GM19238 (cell line): ENCODE measurements at regions not wholly inside any gene's neighbourhood (a gene's known extent, or its start where the extent isn't known, plus 50 kb on each side); places are given as distances from the start of the nearest gene placed in this dataset.

ENCODE experiments used
- DNase-seq: peaks from one replicate; pipeline ENCODE4 v3.0.0; 2011; ENCODE audit warnings: low spot score; ENCODE audit not compliant: insufficient read length

GRCh38 chr14:51473808-51474565, 177.7 kb upstream of the FRMD6 start:
- no peak for DNase-seq

DNA sequence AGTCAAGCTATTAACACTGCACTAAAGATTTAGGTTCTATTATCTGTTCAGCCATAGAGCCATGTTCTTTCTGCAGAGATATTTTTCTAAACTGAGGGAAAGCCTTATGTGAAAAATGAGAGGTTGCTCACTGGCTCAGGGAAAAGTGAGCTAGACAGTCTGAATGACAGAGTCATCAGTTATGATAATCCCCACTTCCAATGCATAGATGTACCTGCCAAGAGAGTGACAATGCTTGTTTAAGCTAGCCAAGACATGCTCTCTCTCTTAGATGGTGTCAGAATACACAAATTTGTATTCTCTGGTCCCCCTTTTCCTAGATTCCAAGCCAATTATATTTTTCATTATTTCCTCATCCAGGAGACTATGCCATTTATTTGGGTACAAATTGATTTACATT, 176.9 kb upstream of the FRMD6 start:
- no peak for DNase-seq

- no peak for DNase-seq
These were observed 173.5 kb upstream of the FRMD6 start for GRCh38 chr14:51478175-51478621.

DNA sequence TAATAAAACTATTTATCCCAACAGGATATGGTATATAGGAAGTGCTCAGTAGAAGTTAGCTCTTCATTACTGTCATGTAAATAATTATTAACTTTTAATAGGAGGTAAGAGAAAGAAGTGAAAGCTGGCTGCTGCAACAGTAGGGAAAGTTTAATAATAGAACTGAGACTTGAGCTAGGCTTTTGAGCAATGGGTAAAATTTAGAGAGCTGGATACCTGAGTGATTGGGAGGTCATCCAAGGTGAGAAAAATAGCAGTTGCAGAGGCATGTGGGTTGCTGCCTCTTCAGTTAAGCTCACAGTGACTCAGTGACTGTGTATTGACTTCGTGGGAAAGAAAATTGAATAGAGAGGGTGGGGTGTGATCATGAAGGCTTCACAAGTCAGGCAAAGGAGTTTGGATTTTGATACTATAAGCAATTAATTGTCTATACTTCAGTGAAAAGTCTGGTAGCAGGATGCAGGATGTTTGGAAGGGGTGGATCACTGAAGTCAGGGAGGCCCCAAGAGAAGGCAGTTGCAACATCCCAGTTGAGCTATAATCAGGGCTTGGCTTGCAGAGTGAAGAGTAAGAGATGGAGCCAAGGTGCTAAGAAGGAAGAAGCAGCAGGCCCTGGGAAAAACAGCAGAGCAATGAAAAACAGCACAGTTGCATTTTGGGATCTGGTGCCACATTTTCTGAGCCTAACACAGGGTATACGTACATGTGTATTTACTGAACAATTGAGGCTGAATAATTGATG, 172.0 kb upstream of the FRMD6 start:
- no peak for DNase-seq

DNA sequence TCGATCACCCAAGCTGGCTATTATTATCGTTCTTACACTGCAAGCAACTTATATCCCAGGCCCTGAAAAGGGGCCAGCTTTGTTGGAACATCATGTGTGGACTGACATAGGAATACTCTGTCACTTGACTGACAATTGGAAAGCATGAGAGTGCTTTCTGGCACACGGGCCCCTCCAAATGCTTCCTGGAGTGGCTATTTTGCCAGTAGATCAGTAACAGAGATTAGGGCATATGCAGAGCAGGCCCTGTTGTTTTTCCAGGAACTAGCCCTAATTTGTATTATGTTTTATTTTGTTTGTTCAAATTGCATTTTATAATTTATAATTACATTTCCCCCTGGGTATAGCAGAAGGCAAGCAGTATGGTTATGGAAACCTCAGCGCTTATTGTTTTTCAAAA, 170.1 kb upstream of the FRMD6 start:
- DNase-seq: no peak

DNA sequence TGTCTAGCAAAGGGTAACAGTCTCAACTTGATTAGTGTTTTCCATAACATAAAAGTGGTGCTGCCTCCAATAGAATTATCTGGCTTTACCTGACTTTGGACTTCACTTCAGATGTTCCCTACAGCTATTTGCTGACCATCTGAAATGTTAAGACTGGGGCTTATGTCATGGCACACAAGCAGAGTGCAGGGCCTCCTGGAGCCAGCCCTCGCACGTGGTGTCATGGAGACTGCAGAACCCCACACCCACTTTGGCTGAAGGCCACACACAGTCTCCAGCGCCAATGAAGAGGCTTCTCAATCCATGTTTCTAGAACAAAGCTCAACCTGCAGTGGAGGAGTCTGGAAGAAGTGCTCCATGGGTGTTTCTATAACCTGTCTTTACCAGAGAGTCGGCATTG, 169.6 kb upstream of the FRMD6 start:
- no peak for DNase-seq

- no peak for DNase-seq
These were observed 167.2 kb upstream of the FRMD6 start for GRCh38 chr14:51484485-51484884.

DNA sequence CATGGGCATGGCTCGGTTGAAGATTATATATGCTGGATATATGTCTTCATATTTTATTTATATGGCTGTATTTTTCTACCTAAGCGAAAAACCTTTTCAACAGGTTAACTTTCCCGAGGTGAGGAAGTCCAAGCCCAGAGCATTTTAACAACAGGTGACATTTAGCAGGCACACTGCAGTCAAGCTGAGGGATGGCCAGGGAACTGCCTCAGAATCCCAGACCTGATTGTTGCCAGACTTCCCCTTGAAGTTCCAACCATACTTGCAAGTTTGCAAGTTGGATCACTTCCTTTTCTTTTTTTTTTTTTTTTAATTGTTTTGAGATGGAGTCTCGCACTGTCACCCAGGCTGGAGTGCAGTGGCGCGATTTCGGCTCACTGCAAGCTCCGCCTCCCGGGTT, 166.0 kb upstream of the FRMD6 start:
- no peak for DNase-seq

- no peak for DNase-seq
These were observed 163.9 kb upstream of the FRMD6 start for GRCh38 chr14:51487848-51488247.

DNA sequence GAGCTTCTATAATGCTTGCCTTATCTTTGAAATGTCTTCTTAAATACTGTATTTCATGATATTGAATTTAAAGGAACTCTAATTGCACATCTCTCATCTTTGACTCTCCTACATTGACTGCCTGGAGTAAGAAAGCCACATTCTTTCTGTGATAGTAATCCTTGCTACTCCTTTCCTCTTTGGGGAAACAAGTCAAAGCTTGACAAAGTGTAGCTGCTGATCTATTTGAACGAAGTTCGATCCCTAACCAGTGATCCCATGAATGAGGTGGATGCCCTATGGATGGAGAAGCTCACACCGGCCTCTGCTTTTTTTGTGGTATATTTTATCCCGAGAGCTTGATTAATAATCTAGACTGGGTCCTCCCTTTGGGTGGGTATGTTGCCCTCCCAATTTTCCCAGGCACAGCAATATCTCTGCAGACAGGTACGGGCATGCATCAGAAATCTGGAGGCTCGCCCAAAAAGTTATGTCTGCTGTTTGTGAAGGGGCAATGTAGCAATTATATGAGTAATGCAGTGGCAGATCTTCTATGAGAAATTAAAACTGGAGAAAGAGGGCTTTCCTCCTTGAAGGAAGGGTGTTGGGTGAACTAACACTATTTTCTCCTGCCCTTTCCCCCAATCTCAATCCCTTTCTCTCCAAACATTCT, 163.0 kb upstream of the FRMD6 start:
- DNase-seq: no peak

- no peak for DNase-seq
These were observed 161.5 kb upstream of the FRMD6 start for GRCh38 chr14:51490205-51490604.

DNA sequence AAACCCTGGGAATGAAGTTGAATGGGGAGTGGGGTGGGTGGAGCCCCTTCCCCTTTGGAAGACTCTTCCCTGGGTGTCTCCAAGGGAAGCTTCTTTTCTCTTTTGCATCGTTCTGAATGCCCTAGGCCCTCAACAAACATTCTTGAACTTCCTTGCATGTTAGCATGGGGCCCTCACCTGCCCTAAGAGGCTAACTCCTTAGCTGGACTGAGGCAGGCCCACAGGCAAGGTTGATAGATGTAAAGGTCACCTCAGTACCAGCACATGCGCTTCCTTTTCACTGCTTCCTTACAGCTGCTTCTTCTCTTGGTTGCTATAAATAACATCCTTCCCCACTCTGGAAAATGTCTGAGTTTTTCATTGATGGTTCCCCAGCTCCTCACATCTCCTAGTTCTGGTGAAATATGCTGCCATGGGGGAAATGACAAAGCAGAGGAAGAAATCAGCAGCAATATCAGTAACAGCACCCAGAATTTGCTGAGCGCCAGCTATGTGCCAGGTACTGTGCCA, 160.6 kb upstream of the FRMD6 start:
- no peak for DNase-seq

DNA sequence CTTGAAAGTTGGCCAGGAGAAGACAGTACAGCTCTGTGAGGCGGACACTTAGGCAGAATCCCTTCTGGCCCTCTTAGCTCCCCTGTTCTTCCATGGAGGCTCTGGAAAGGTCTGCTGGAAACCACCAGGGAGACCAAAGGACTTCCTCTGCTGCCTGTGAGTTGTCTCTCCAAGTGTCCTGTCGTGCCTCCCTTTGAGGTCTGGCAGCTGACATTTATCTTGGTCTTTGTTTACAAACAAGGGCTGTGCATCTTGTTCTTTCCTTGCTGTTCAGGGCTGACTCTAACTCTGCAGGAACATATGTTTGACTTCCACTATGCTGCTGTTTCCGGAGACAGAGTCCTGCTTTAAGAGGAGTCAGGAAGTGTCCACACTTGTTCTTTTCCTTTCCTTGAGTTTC, 159.9 kb upstream of the FRMD6 start:
- DNase-seq: no peak

GRCh38 chr14:51495319-51495718, 156.4 kb upstream of the FRMD6 start:
- DNase-seq: no peak

DNA sequence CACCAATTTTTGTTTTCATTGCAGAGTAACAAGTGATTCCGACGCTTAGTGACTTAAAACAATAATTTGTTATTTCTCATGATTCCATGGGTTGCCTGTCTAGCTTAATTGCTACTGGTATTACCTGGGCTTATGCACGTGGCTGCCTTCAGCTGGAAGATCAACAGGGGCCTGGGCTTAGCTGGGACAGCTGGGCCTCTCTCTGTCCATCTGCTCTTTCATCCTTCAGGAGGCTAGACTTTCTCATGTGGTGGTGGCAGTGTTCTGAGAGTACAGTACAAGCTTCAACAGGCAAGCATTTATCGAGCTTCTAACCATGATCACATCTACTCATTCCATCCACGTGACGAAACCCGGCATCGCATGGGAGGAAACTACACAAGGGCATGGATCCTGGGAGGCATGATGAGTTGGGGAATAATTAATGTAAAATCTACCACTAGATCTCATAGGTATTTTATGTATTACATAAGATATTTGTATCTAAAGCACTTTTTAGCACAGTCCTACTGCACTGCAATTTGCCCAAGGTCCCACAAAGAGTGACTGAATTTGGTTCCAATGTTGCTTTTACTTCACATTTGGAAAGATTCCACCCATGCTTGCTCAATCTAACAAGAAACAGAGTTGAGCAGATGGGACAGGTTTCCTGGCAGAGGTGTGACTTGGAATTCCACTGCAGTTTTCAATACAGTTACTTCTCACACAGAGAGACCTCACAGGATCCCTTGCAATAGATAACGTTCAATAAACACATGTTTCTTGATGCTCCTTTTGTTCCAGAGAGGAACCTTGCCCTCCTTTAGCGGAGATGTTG, 153.1 kb upstream of the FRMD6 start:
- DNase-seq: no peak

DNA sequence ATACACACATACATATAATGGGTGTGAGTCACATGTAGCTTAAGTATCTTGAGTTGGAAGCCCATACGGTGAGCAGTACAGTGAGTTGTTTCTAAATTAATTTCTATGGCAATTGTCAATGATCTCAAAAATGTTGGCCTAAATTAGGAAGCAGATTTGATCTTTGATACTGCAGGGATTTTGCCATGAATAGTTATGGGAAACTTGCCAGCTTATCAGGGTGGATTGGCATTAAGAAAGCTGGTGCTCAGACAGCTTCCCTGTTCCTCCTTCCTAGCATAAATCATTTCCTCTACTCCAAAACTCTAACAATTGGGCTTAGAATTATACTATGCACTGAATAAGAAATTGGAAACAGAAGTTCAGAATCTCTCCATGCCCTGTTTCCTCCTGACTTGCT, 150.9 kb upstream of the FRMD6 start:
- no peak for DNase-seq

DNA sequence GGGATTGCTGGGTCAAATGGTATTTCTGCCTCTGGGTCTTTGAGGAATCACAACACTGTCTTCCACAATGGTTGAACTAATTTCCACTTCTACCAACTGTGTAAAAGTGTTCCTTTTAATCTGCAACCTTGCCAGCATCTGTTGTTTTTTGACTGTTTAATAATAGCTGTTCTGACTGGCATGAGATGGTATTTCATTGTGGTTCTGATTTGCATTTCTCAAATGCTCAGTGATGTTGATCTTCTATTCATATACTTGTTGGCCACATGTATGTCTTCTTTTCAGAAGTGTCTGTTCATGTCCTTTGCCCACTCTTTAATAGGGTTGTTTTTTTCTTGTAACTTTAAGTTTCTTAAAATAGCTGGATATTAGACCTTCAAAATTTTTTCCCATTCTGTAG, 150.0 kb upstream of the FRMD6 start:
- DNase-seq: no peak

DNA sequence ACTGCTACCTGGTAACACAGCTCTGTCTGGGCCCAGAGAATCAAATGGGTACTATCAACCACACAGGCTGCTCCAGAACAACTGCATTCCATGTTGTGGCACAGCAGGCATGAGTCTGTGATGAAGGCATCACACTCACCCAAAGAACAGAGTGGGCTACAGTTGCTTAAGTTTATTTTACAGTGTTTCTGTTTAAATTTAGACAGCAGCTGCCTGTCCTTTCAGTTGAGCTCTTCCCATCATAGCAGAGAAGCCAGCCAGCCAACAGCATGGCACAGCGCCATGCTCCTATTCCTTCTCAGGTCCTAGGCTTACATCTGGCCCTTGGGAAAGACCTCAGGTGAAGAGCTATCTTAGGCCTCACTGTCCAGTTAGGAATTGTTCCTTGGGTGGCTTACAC, 147.0 kb upstream of the FRMD6 start:
- no peak for DNase-seq

- DNase-seq: no peak
These were observed 144.2 kb upstream of the FRMD6 start for GRCh38 chr14:51507511-51507905.

DNA sequence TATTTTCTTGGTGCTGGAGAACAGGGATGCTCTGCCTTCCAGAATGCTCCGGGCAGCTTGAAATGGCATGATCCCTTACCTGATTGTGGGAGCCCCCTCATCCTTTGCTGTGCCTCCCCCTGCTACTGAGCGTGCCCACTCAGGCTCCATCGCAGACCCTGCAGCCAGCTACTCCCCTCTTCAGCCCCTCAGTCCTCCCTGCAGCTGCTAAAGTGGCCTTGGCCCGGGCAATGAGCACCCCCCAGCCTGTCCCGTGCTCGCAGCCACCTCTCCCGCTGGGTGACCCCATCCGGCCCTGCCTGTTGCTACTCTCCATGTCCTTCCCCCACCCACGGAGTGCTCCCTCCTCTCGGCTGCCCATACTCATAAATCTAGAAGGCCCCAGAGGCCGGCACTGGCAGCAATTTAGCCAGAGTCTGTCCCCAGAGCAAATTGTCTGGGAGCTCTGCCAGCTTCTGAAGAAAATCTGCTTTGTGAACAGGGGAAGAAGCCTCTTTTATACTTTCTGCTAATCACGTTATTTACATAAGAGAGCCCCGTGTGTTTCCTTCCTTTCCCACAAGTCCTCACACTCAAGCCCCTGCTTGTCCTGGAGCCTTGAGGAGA, 143.7 kb upstream of the FRMD6 start:
- DNase-seq: no peak

GRCh38 chr14:51511265-51511664, 140.4 kb upstream of the FRMD6 start:
- no peak for DNase-seq
